Astrocyte (in vitro differentiated cells and primary cell): ENCODE measurements at regions not wholly inside any gene's neighbourhood (a gene's known extent, or its start where the extent isn't known, plus 50 kb on each side); places are given as distances from the start of the nearest gene placed in this dataset.
A peak's percentile ranks its signal among the peaks of the same experiment; 100 is the strongest.

Experiments
- DNase-seq: peaks from one replicate; pipeline ENCODE4 v3.0.0-alpha.2; 2010; ENCODE audit warnings: low read depth
- FAIRE-seq: peaks from 2 replicates; lab custom pipeline; 2011; peaks lifted over from hg19 to GRCh38; lab: Jason Lieb, UNC
- H2AFZ ChIP-seq: 2 replicates; pipeline ENCODE4 v1.6.0; 2012; ENCODE audit warnings: low read depth, low read length, inconsistent platforms
- H3K27ac ChIP-seq: 2 replicates; pipeline ENCODE4 v1.5.1; 2011; ENCODE audit warnings: low read depth, low read length, inconsistent platforms
- H3K27me3 ChIP-seq: 2 replicates; pipeline ENCODE4 v1.6.0; 2011; ENCODE audit warnings: low read length, inconsistent platforms; ENCODE audit not compliant: insufficient read depth
- H3K36me3 ChIP-seq: 2 replicates; pipeline ENCODE4 v1.5.1; 2011; ENCODE audit warnings: low read length, inconsistent platforms; ENCODE audit not compliant: insufficient read depth
- H3K4me1 ChIP-seq: 2 replicates; pipeline ENCODE4 v1.5.1; 2011; ENCODE audit warnings: low read length, inconsistent platforms; ENCODE audit not compliant: insufficient read depth
- H3K4me2 ChIP-seq: 2 replicates; pipeline ENCODE4 v1.6.0; 2012; ENCODE audit warnings: low read length, inconsistent platforms
- H3K4me3 ChIP-seq: 2 replicates; pipeline ENCODE4 v1.5.1; 2011; ENCODE audit warnings: low read depth, mild to moderate bottlenecking, low read length, inconsistent platforms; ENCODE audit not compliant: insufficient read depth
- H3K79me2 ChIP-seq: 2 replicates; pipeline ENCODE4 v1.6.0; 2012; ENCODE audit warnings: mild to moderate bottlenecking, low read length, inconsistent platforms; ENCODE audit not compliant: insufficient read depth
- H3K9ac ChIP-seq: 2 replicates; pipeline ENCODE4 v1.6.0; 2012; ENCODE audit warnings: mild to moderate bottlenecking, low read length, inconsistent platforms
- H3K9me3 ChIP-seq: 2 replicates; pipeline ENCODE4 v1.5.1; 2012; ENCODE audit warnings: low read depth, mild to moderate bottlenecking, low read length, inconsistent platforms; ENCODE audit not compliant: insufficient read depth
- H4K20me1 ChIP-seq: 2 replicates; pipeline ENCODE4 v1.6.0; 2012; ENCODE audit warnings: low read length, inconsistent platforms; ENCODE audit not compliant: insufficient read depth
- H3K27ac Mint-ChIP-seq: one replicate; pipeline ENCODE4 v1.8.0; 2021; ENCODE audit warnings: mild to moderate bottlenecking, mixed read lengths; ENCODE audit not compliant: unreplicated experiment
- H3K27me3 Mint-ChIP-seq: one replicate; pipeline ENCODE4 v1.8.0; 2021; ENCODE audit warnings: low read depth, mixed read lengths; ENCODE audit not compliant: unreplicated experiment
- H3K36me3 Mint-ChIP-seq: one replicate; pipeline ENCODE4 v1.8.0; 2021; ENCODE audit warnings: low read depth, mixed read lengths; ENCODE audit not compliant: unreplicated experiment
- H3K4me1 Mint-ChIP-seq: one replicate; pipeline ENCODE4 v1.8.0; 2021; ENCODE audit warnings: low read depth, mixed read lengths; ENCODE audit not compliant: unreplicated experiment
- H3K4me3 Mint-ChIP-seq: one replicate; pipeline ENCODE4 v1.8.0; 2021; ENCODE audit warnings: mild to moderate bottlenecking, moderate library complexity, mixed read lengths; ENCODE audit not compliant: unreplicated experiment
- H3K9me3 Mint-ChIP-seq: one replicate; pipeline ENCODE4 v1.8.0; 2021; ENCODE audit warnings: mild to moderate bottlenecking, mixed read lengths; ENCODE audit not compliant: unreplicated experiment
- EZH2 ChIP-seq: IDR thresholded peaks from 2 replicates; pipeline ENCODE4 v1.6.1; 2012; ENCODE audit warnings: mild to moderate bottlenecking, low read length, inconsistent platforms; ENCODE audit not compliant: insufficient read depth
- TF ChIP-seq, protein P1 (sequence below): IDR thresholded peaks from 2 replicates; pipeline ENCODE4 v1.5.1; 2011; ENCODE audit warnings: low read depth, mild to moderate bottlenecking, inconsistent platforms, low read length, moderate library complexity; ENCODE audit not compliant: insufficient read depth

DNA sequence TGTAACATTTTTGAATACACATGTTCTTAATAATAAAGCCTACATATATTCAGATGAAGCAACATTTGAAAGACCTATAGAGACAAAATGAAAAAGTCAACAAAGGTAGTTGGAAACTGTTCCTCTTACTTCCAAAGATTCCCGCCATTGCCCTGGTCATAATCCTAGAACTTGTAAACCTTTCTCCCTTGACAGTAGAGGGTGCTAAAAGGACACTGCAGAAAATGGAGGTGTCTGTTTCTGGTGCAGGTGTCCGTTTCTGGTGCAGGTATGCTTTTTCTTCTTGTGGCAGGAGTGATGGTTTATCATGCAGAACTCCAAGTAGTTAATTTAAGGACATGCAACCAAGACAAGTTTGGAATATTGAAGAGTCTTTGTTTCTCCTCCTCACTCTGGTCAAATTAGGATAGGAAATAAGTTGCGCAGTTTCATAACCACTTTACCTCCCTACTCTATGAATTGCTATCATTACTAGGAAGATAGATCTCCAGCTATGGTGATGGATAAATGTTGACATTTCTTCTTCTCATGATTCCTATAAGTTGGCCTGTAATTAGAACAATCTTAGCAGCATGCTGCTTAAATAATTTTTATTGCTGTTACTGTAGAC, 56.0 kb upstream of the FAM174A start:
- no peaks in the 10 kb centered on the region for H3K27me3 ChIP-seq
- Mint-ChIP-seq H3K9me3 (no peaks in the 10 kb centered on the region), H3K4me1 (peaks cover 2% of the 10 kb centered on the region), H3K27ac (no peak overlapping the region), H3K27me3 (no peaks in the 10 kb centered on the region), H3K36me3 (no peaks in the 10 kb centered on the region), H3K4me3 (no peak overlapping the region)
- no peaks in the 10 kb centered on the region for H4K20me1 ChIP-seq
- H3K9me3 ChIP-seq: no peaks in the 10 kb centered on the region
- no peak for TF ChIP-seq EZH2
- TF ChIP-seq, protein P1, sequence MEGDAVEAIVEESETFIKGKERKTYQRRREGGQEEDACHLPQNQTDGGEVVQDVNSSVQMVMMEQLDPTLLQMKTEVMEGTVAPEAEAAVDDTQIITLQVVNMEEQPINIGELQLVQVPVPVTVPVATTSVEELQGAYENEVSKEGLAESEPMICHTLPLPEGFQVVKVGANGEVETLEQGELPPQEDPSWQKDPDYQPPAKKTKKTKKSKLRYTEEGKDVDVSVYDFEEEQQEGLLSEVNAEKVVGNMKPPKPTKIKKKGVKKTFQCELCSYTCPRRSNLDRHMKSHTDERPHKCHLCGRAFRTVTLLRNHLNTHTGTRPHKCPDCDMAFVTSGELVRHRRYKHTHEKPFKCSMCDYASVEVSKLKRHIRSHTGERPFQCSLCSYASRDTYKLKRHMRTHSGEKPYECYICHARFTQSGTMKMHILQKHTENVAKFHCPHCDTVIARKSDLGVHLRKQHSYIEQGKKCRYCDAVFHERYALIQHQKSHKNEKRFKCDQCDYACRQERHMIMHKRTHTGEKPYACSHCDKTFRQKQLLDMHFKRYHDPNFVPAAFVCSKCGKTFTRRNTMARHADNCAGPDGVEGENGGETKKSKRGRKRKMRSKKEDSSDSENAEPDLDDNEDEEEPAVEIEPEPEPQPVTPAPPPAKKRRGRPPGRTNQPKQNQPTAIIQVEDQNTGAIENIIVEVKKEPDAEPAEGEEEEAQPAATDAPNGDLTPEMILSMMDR: peak; percentile 31
- no peaks in the 10 kb centered on the region for H3K4me1 ChIP-seq
- peak; percentile 13 for DNase-seq
- H3K9ac ChIP-seq: no peak overlapping the region
- FAIRE-seq: no peak
- no peak overlapping the region for H3K4me2 ChIP-seq
- H3K79me2 ChIP-seq: no peaks in the 10 kb centered on the region
- no peak overlapping the region for H3K4me3 ChIP-seq
- no peaks in the 10 kb centered on the region for H3K36me3 ChIP-seq
- H3K27ac ChIP-seq: no peak overlapping the region
- no peak overlapping the region for H2AFZ ChIP-seq

DNA sequence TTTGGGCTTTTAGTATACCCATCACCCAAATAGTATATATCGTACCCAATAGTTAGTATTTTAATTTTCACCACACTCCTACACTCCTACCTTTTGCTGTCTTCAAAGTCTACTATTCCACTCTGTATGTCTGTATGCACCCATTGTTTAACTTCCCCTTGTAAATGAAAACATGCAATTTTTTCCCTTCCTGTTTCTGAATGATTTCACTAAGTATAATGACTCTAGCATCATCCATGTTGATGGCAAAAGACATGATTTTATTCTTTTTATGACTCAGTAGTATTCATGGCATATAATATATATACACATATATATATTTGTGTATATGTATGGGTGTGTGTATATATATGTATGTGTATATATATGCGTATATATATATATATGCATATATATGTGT, 63.1 kb upstream of the FAM174A start:
- DNase-seq: no peak

DNA sequence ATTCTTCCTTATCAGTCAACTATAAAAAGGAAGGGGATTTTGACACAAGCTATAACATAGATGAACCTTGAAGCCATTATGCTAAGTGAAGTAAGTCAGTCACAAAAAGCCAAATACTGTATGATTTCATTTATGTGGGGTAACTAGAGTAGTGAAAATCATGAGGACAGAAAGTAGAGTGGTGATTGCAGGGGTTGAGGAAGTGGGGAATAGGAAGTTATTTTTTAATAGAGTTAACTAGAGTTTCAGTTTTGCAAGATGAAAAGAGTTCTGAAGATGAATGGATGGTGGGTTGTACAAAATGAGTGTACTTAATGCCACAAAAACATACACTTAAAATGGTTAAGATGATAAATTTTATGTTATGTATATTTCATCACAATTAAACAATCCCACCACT, 65.4 kb upstream of the FAM174A start:
- H3K4me2 ChIP-seq: no peak overlapping the region
- no peaks in the 10 kb centered on the region for H3K9me3 Mint-ChIP-seq
- H2AFZ ChIP-seq: no peak overlapping the region
- no peak overlapping the region for H3K4me3 Mint-ChIP-seq
- no peak overlapping the region for H3K4me3 ChIP-seq
- no peak overlapping the region for H3K27ac ChIP-seq
- H3K36me3 ChIP-seq: no peaks in the 10 kb centered on the region
- no peak overlapping the region for H3K27ac Mint-ChIP-seq
- TF ChIP-seq, protein P1: no peak
- no peak for TF ChIP-seq EZH2
- no peaks in the 10 kb centered on the region for H3K36me3 Mint-ChIP-seq
- H3K27me3 ChIP-seq: no peaks in the 10 kb centered on the region
- no peaks in the 10 kb centered on the region for H3K9me3 ChIP-seq
- no peak overlapping the region for H3K9ac ChIP-seq
- H3K4me1 Mint-ChIP-seq: peaks cover 1% of the 10 kb centered on the region
- H4K20me1 ChIP-seq: no peaks in the 10 kb centered on the region
- DNase-seq (no peak), FAIRE-seq (no peak)
- H3K79me2 ChIP-seq: no peaks in the 10 kb centered on the region
- H3K27me3 Mint-ChIP-seq: no peaks in the 10 kb centered on the region
- no peaks in the 10 kb centered on the region for H3K4me1 ChIP-seq

More for the DNA sequence above, 63.1 kb upstream of the FAM174A start:
- H3K27me3 Mint-ChIP-seq: no peaks in the 10 kb centered on the region
- Histone ChIP-seq H4K20me1 (no peaks in the 10 kb centered on the region), H3K79me2 (no peaks in the 10 kb centered on the region), H3K27me3 (no peaks in the 10 kb centered on the region), H3K27ac (no peak overlapping the region), H3K4me1 (no peaks in the 10 kb centered on the region), H2AFZ (no peak overlapping the region), H3K4me2 (no peak overlapping the region), H3K9ac (no peak overlapping the region), H3K9me3 (no peaks in the 10 kb centered on the region), H3K36me3 (no peaks in the 10 kb centered on the region), H3K4me3 (no peak overlapping the region)
- TF ChIP-seq, protein P1: no peak
- no peak for TF ChIP-seq EZH2
- peaks cover 2% of the 10 kb centered on the region for H3K4me1 Mint-ChIP-seq
- no peaks in the 10 kb centered on the region for H3K36me3 Mint-ChIP-seq
- H3K27ac Mint-ChIP-seq: no peak overlapping the region
- H3K4me3 Mint-ChIP-seq: no peak overlapping the region
- no peaks in the 10 kb centered on the region for H3K9me3 Mint-ChIP-seq
- FAIRE-seq: no peak
